Globus pallidus (tissue), 1 donor: ENCODE measurements at regions not wholly inside any gene's neighbourhood (a gene's known extent, or its start where the extent isn't known, plus 50 kb on each side); places are given as distances from the start of the nearest gene placed in this dataset.
"Not testable (repeated sequence)": the region's sequence is repeated elsewhere in the genome, so short reads cannot be mapped to it uniquely, and the experiment has no call there.

Source experiments
- DNase-seq: peaks from one replicate; pipeline ENCODE4 v3.0.0-alpha.2; 2015; ENCODE audit warnings: low spot score

- no peak for DNase-seq
These were observed 378.0 kb upstream of the PODXL start for GRCh38 chr7:131934452-131934851.

- no peak for DNase-seq
These were observed 377.4 kb upstream of the PODXL start for GRCh38 chr7:131933751-131934289.

GRCh38 chr7:131933219-131933618 is 376.8 kb upstream of the PODXL start:
- not testable (repeated sequence) for DNase-seq

GRCh38 chr7:131932271-131932670 is 375.8 kb upstream of the PODXL start:
- no peak for DNase-seq

- no peak for DNase-seq
These were observed 374.9 kb upstream of the PODXL start for GRCh38 chr7:131931370-131931769.

- no peak for DNase-seq
These were observed 373.2 kb upstream of the PODXL start for GRCh38 chr7:131929632-131930031.

GRCh38 chr7:131927770-131928423 is 371.5 kb upstream of the PODXL start:
- no peak for DNase-seq

- DNase-seq, result no peak
These were observed 369.2 kb upstream of the PODXL start for GRCh38 chr7:131925636-131926035.

- no peak for DNase-seq
These were observed 368.4 kb upstream of the PODXL start for GRCh38 chr7:131924857-131925256.

- DNase-seq, result not testable (repeated sequence)
These were observed 366.5 kb upstream of the PODXL start for GRCh38 chr7:131922948-131923347.

GRCh38 chr7:131921016-131921415 is 364.6 kb upstream of the PODXL start:
- no peak for DNase-seq

- DNase-seq, result no peak
These were observed 363.7 kb upstream of the PODXL start for GRCh38 chr7:131919920-131920709.

- DNase-seq, result no peak
These were observed 354.7 kb upstream of the PODXL start for GRCh38 chr7:131911112-131911511.

- no peak for DNase-seq
These were observed 352.8 kb upstream of the PODXL start for GRCh38 chr7:131909151-131909768.

- DNase-seq, result no peak
These were observed 352.3 kb upstream of the PODXL start for GRCh38 chr7:131908714-131909113.

- no peak for DNase-seq
These were observed 349.1 kb upstream of the PODXL start for GRCh38 chr7:131905471-131905973.

GRCh38 chr7:131904760-131905327 is 348.4 kb upstream of the PODXL start:
- no peak for DNase-seq

GRCh38 chr7:131903315-131903714 is 346.9 kb upstream of the PODXL start:
- DNase-seq, result no peak

- DNase-seq, result no peak
These were observed 344.4 kb upstream of the PODXL start for GRCh38 chr7:131900785-131901287.

GRCh38 chr7:131899271-131900030 is 343.0 kb upstream of the PODXL start:
- DNase-seq, result no peak

GRCh38 chr7:131898418-131898817 is 342.0 kb upstream of the PODXL start:
- DNase-seq, result no peak
